ENCODE measurements at regions not wholly inside any gene's neighbourhood (a gene's known extent, or its start where the extent isn't known, plus 50 kb on each side); places are given as distances from the start of the nearest gene placed in this dataset.
"Not testable (repeated sequence)": the region's sequence is repeated elsewhere in the genome, so short reads cannot be mapped to it uniquely, and the experiment has no call there.

DNA sequence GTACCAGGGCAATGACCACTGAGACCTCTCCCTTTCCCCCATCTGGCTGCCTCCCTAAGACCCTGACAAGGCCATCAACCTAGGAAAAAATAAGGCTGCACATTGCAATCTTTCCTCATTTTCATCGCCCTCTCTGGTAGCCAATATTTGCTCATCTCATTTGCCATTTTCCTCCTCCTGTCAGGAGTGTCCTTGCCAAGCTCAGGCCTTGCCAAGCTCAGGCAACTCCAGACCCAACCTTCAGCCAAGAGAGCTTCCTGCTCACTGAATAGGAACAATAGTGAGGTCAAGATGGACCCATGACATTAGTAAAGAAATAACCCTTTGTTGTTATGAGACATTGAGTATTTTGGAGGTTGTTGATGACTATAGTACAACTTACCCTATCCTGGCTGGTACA lies 380.3 kb downstream of the RSL24D1 start:
- H3K27me3 Mint-ChIP-seq (ENCODE audit: low read depth) = no peaks in the 10 kb centered on the region
- DNase-seq = no peak

GRCh38 chr15:54815556-54815955 lies 381.2 kb downstream of the RSL24D1 start:
- Mint-ChIP-seq H3K4me3 (no peak overlapping the region), H3K9me3 (peaks cover 0 to 9% of the 10 kb centered on the region in 2 donors), H3K27me3 (ENCODE audit: low read depth) (no peaks in the 10 kb centered on the region), H3K36me3 (ENCODE audit: insufficient read depth in 2 of 2) (peaks cover 0 to 2% of the 10 kb centered on the region in 2 donors), H3K4me1 (ENCODE audit: low read depth) (no peaks in the 10 kb centered on the region), H3K27ac (no peak overlapping the region)
- ATAC-seq (replicated peaks in 1 of 2) (no peak), DNase-seq (no peak)

More for the DNA sequence above, 380.3 kb downstream of the RSL24D1 start:
- Mint-ChIP-seq H3K36me3 (ENCODE audit: insufficient read depth in 2 of 2) (peaks cover 0 to 2% of the 10 kb centered on the region in 2 donors), H3K9me3 (peaks cover 0 to 9% of the 10 kb centered on the region in 2 donors), H3K27ac (no peak overlapping the region), H3K4me3 (no peak overlapping the region), H3K4me1 (ENCODE audit: low read depth) (no peaks in the 10 kb centered on the region)
- no peak for ATAC-seq (replicated peaks in 1 of 2)

- DNase-seq = no peak
- H3K4me3 Mint-ChIP-seq = no peak overlapping the region
- H3K27ac Mint-ChIP-seq = no peak overlapping the region
- ATAC-seq (replicated peaks in 1 of 2) = no peak
- no peaks in the 10 kb centered on the region for H3K27me3 Mint-ChIP-seq (ENCODE audit: low read depth)
- H3K36me3 Mint-ChIP-seq (ENCODE audit: insufficient read depth in 2 of 2) = peaks cover 0 to 2% of the 10 kb centered on the region in 2 donors
- peaks cover 0 to 9% of the 10 kb centered on the region in 2 donors for H3K9me3 Mint-ChIP-seq
- H3K4me1 Mint-ChIP-seq (ENCODE audit: low read depth) = no peaks in the 10 kb centered on the region
Observed at GRCh38 chr15:54812383-54812782, 384.4 kb downstream of the RSL24D1 start.

DNA sequence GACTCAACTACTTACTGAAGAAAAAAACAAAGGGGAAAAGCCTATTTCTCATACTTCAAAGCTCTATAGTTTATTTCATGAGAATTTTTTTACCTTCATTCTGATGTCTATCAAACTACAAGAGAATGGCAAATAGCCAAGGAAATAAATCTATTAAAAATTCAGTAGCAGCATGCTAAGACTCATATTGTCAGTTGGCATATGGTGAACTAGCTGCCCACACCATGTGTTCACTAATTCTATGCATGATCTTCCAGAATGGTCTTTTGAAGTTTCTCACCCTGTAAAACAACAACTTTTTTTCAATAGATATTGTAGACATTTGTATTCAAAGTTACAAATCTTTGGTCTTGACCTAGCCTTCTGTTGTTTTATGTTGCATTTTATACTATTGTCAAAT lies 386.2 kb downstream of the RSL24D1 start:
- no peaks in the 10 kb centered on the region for H3K27me3 Mint-ChIP-seq (ENCODE audit: low read depth)
- no peak overlapping the region for H3K4me3 Mint-ChIP-seq
- no peaks in the 10 kb centered on the region for H3K4me1 Mint-ChIP-seq (ENCODE audit: low read depth)
- peaks cover 0 to 2% of the 10 kb centered on the region in 2 donors for H3K36me3 Mint-ChIP-seq (ENCODE audit: insufficient read depth in 2 of 2)
- ATAC-seq (replicated peaks in 1 of 2) (no peak), DNase-seq (no peak)
- H3K27ac Mint-ChIP-seq = no peak overlapping the region
- peaks cover 0 to 6% of the 10 kb centered on the region in 2 donors for H3K9me3 Mint-ChIP-seq

GRCh38 chr15:54810031-54810430 lies 386.7 kb downstream of the RSL24D1 start:
- H3K4me3 Mint-ChIP-seq = no peak overlapping the region
- H3K4me1 Mint-ChIP-seq (ENCODE audit: low read depth) = no peaks in the 10 kb centered on the region
- no peak for DNase-seq
- no peak for ATAC-seq (replicated peaks in 1 of 2)
- peaks cover 0 to 2% of the 10 kb centered on the region in 2 donors for H3K36me3 Mint-ChIP-seq (ENCODE audit: insufficient read depth in 2 of 2)
- H3K9me3 Mint-ChIP-seq = peaks cover 0 to 6% of the 10 kb centered on the region in 2 donors
- no peak overlapping the region for H3K27ac Mint-ChIP-seq
- no peaks in the 10 kb centered on the region for H3K27me3 Mint-ChIP-seq (ENCODE audit: low read depth)

DNA sequence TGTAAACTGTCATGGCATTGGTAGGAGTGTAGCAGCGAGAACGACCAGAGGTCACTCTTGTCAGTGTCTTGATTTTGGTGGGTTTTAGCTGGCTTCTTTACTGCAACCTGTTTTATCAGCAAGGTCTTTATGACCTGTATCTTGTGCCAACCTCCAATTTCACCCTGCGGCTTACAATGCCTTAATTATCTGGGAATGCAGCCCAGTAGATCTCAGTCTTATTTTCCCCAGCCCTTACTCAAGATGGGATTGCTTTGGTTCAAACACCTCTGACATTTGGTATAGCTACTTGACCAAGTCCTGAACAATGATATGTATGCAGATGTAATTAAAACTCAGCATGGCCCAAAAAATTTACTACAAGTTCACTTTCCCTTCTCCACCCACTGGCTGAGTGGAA lies 388.4 kb downstream of the RSL24D1 start:
- Mint-ChIP-seq H3K36me3 (ENCODE audit: insufficient read depth in 2 of 2) (no peaks in the 10 kb centered on the region), H3K4me3 (no peak overlapping the region), H3K9me3 (no peaks in the 10 kb centered on the region), H3K4me1 (ENCODE audit: low read depth) (no peaks in the 10 kb centered on the region), H3K27me3 (ENCODE audit: low read depth) (no peaks in the 10 kb centered on the region), H3K27ac (no peak overlapping the region)
- ATAC-seq (replicated peaks in 1 of 2) (no peak), DNase-seq (no peak)

- Mint-ChIP-seq H3K9me3 (no peaks in the 10 kb centered on the region), H3K36me3 (ENCODE audit: insufficient read depth in 2 of 2) (no peaks in the 10 kb centered on the region), H3K27me3 (ENCODE audit: low read depth) (no peaks in the 10 kb centered on the region), H3K27ac (no peak overlapping the region), H3K4me3 (no peak overlapping the region), H3K4me1 (ENCODE audit: low read depth) (no peaks in the 10 kb centered on the region)
- ATAC-seq (replicated peaks in 1 of 2) (no peak), DNase-seq (no peak)
Observed at GRCh38 chr15:54803987-54804386, 392.8 kb downstream of the RSL24D1 start.

GRCh38 chr15:54803134-54803808 lies 393.5 kb downstream of the RSL24D1 start:
- Mint-ChIP-seq H3K9me3 (no peaks in the 10 kb centered on the region), H3K36me3 (ENCODE audit: insufficient read depth in 2 of 2) (no peaks in the 10 kb centered on the region), H3K27me3 (ENCODE audit: low read depth) (no peaks in the 10 kb centered on the region), H3K4me1 (ENCODE audit: low read depth) (no peaks in the 10 kb centered on the region), H3K4me3 (no peak overlapping the region), H3K27ac (no peak overlapping the region)
- no peak for ATAC-seq (replicated peaks in 1 of 2)
- DNase-seq = no peak

- Mint-ChIP-seq H3K4me3 (no peak overlapping the region), H3K27me3 (ENCODE audit: low read depth) (no peaks in the 10 kb centered on the region), H3K4me1 (ENCODE audit: low read depth) (no peaks in the 10 kb centered on the region), H3K36me3 (ENCODE audit: insufficient read depth in 2 of 2) (no peaks in the 10 kb centered on the region), H3K27ac (no peak overlapping the region), H3K9me3 (no peaks in the 10 kb centered on the region)
- DNase-seq (no peak), ATAC-seq (replicated peaks in 1 of 2) (no peak)
Observed at GRCh38 chr15:54792526-54792925, 404.2 kb downstream of the RSL24D1 start.

- Mint-ChIP-seq H3K4me3 (no peak overlapping the region), H3K27ac (no peak overlapping the region), H3K27me3 (ENCODE audit: low read depth) (no peaks in the 10 kb centered on the region), H3K9me3 (peaks cover 0 to 2% of the 10 kb centered on the region in 2 donors), H3K36me3 (ENCODE audit: insufficient read depth in 2 of 2) (no peaks in the 10 kb centered on the region), H3K4me1 (ENCODE audit: low read depth) (no peaks in the 10 kb centered on the region)
- ATAC-seq (replicated peaks in 1 of 2) = no peak
- DNase-seq = no peak
Observed at GRCh38 chr15:54790693-54791092, 406.0 kb downstream of the RSL24D1 start.

DNA sequence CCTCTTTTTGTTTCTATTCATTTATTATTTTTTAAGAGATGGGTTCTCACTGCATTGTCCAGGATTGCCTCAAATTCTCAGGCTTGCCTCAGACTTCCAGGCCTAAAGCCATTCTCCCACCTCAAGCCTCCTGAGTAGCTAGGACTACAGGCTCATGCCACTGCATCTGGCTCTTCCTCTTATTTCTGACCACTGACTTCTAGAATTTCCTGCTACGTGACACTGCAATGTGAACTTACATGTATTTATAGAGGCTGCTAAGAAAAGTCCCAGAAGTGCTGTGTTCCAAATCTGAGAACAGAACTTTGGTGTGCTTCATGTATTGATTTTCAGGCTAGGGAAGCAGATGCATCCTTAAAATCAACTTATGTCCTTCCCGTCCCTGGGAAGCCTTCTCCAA lies 407.4 kb downstream of the RSL24D1 start:
- H3K27me3 Mint-ChIP-seq (ENCODE audit: low read depth) = no peaks in the 10 kb centered on the region

DNA sequence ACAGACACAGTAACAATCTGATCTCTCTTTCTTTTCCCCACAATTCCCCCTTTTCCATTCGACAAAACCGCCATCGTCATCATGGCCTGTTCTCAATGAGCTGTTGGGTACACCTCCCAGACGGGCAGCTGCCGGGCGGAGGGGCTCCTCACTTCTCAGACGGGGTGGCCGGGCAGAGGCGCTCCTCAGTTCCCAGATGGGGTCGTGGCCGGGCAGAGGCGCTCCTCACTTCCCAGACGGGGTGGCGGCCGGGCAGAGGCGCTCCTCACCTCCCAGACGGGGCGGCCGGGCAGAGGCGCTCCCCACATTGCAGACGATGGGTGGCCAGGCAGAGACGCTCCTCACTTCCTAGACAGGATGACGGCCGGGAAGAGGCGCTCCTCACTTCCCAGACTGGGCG lies 415.5 kb downstream of the RSL24D1 start:
- H3K9me3 Mint-ChIP-seq; H3K27me3 Mint-ChIP-seq (ENCODE audit: low read depth); H3K27ac Mint-ChIP-seq; H3K36me3 Mint-ChIP-seq (ENCODE audit: insufficient read depth in 2 of 2); H3K4me1 Mint-ChIP-seq (ENCODE audit: low read depth); ATAC-seq (replicated peaks in 1 of 2); DNase-seq; H3K4me3 Mint-ChIP-seq: not testable (repeated sequence)

More for the DNA sequence above, 407.4 kb downstream of the RSL24D1 start:
- Mint-ChIP-seq H3K36me3 (ENCODE audit: insufficient read depth in 2 of 2) (no peaks in the 10 kb centered on the region), H3K4me1 (ENCODE audit: low read depth) (no peaks in the 10 kb centered on the region), H3K4me3 (no peak overlapping the region), H3K9me3 (peaks cover 2 to 3% of the 10 kb centered on the region in 2 donors), H3K27ac (no peak overlapping the region)
- DNase-seq (no peak), ATAC-seq (replicated peaks in 1 of 2) (no peak)

- no peak overlapping the region for H3K4me3 Mint-ChIP-seq
- no peaks in the 10 kb centered on the region for H3K4me1 Mint-ChIP-seq (ENCODE audit: low read depth)
- DNase-seq = no peak
- H3K27ac Mint-ChIP-seq = no peak overlapping the region
- ATAC-seq (replicated peaks in 1 of 2) = no peak
- H3K36me3 Mint-ChIP-seq (ENCODE audit: insufficient read depth in 2 of 2) = no peaks in the 10 kb centered on the region
- H3K9me3 Mint-ChIP-seq = peaks cover 4 to 7% of the 10 kb centered on the region in 2 donors
- H3K27me3 Mint-ChIP-seq (ENCODE audit: low read depth) = no peaks in the 10 kb centered on the region
Observed at GRCh38 chr15:54779271-54779670, 417.5 kb downstream of the RSL24D1 start.

DNA sequence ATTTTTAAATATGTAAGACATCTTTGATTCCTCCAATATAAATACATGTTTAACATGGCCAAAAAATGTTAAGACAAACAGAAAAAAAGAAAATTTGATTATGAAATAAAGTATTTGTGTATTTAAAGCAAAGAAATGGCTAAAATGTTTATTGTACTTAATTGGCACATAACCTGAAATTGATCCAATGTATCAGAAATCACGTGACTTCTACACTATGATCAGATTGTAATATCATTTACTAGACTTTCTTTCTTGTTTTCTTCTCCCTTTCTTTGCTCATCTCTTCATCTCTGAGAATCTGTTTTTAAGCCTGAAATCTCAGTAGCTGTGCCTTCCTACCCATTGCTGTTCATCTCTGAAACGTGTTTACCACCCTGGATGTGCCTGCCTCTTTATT lies 420.3 kb downstream of the RSL24D1 start:
- no peaks in the 10 kb centered on the region for H3K27me3 Mint-ChIP-seq (ENCODE audit: low read depth)
- DNase-seq (no peak), ATAC-seq (replicated peaks in 1 of 2) (no peak)
- no peaks in the 10 kb centered on the region for H3K36me3 Mint-ChIP-seq (ENCODE audit: insufficient read depth in 2 of 2)
- peaks cover 3 to 4% of the 10 kb centered on the region in 2 donors for H3K9me3 Mint-ChIP-seq
- no peak overlapping the region for H3K4me3 Mint-ChIP-seq
- H3K27ac Mint-ChIP-seq = no peak overlapping the region
- H3K4me1 Mint-ChIP-seq (ENCODE audit: low read depth) = no peaks in the 10 kb centered on the region

All from activated T-cell treated with anti-CD3 and anti-CD28 coated beads, Interleukin-2, amount 50 U/mL, for 72 hours (primary cell).